Hematopoietic multipotent progenitor cell treated with erythropoietin and hydrocortisone succinate and interleukin-3 and kit ligand, for 4 days (in vitro differentiated cells): ENCODE measurements at regions not wholly inside any gene's neighbourhood (a gene's known extent, or its start where the extent isn't known, plus 50 kb on each side); places are given as distances from the start of the nearest gene placed in this dataset.
"Not testable (repeated sequence)": the region's sequence is repeated elsewhere in the genome, so short reads cannot be mapped to it uniquely, and the experiment has no call there.

ENCODE experiments used
- DNase-seq: peaks from one replicate; pipeline ENCODE4 v3.0.0-alpha.2; 2015

GRCh38 chr5:100379254-100379858, 155.8 kb upstream of the FAM174A start:
- DNase-seq: not testable (repeated sequence)

GRCh38 chr5:100364757-100365478, 170.3 kb upstream of the FAM174A start:
- DNase-seq: not testable (repeated sequence)

- DNase-seq: not testable (repeated sequence)
These were observed 170.8 kb upstream of the FAM174A start for GRCh38 chr5:100364343-100364742.

GRCh38 chr5:100359998-100360397, 175.2 kb upstream of the FAM174A start:
- not testable (repeated sequence) for DNase-seq

GRCh38 chr5:100346269-100346668, 188.9 kb upstream of the FAM174A start:
- not testable (repeated sequence) for DNase-seq

- DNase-seq: not testable (repeated sequence)
These were observed 193.7 kb upstream of the FAM174A start for GRCh38 chr5:100341485-100341884.

GRCh38 chr5:100322483-100322882, 212.7 kb upstream of the FAM174A start:
- DNase-seq: no peak

- no peak for DNase-seq
These were observed 215.3 kb upstream of the FAM174A start for GRCh38 chr5:100319885-100320284.

GRCh38 chr5:100313657-100314056, 221.5 kb upstream of the FAM174A start:
- DNase-seq: peak; percentile 41

GRCh38 chr5:100311806-100312205, 223.4 kb upstream of the FAM174A start:
- DNase-seq: peak; percentile 3

GRCh38 chr5:100306000-100306399, 229.2 kb upstream of the FAM174A start:
- no peak for DNase-seq

- DNase-seq: no peak
These were observed 232.0 kb upstream of the FAM174A start for GRCh38 chr5:100303216-100303615.

GRCh38 chr5:100299261-100299660, 235.9 kb upstream of the FAM174A start:
- DNase-seq: no peak

GRCh38 chr5:100276071-100276470, 259.1 kb upstream of the FAM174A start:
- no peak for DNase-seq

- no peak for DNase-seq
These were observed 259.5 kb upstream of the FAM174A start for GRCh38 chr5:100275631-100276030.

- no peak for DNase-seq
These were observed 261.2 kb upstream of the FAM174A start for GRCh38 chr5:100273846-100274580.

GRCh38 chr5:100270023-100270771, 265.0 kb upstream of the FAM174A start:
- DNase-seq: peak; percentile 13

GRCh38 chr5:100260968-100261367, 274.2 kb upstream of the FAM174A start:
- no peak for DNase-seq

- DNase-seq: no peak
These were observed 282.2 kb upstream of the FAM174A start for GRCh38 chr5:100252944-100253343.

- DNase-seq: no peak
These were observed 283.1 kb upstream of the FAM174A start for GRCh38 chr5:100252037-100252436.

- DNase-seq: no peak
These were observed 285.3 kb upstream of the FAM174A start for GRCh38 chr5:100249884-100250269.

- DNase-seq: no peak
These were observed 285.8 kb upstream of the FAM174A start for GRCh38 chr5:100249211-100249883.

GRCh38 chr5:100232736-100233135, 302.4 kb upstream of the FAM174A start:
- no peak for DNase-seq
